ENCODE measurements at regions not wholly inside any gene's neighbourhood (a gene's known extent, or its start where the extent isn't known, plus 50 kb on each side); places are given as distances from the start of the nearest gene placed in this dataset.

- DNase-seq: peak; percentile 21
- Histone ChIP-seq H3K27ac (ENCODE audit: low read length) (no peak overlapping the region), H3F3A (ENCODE audit: low read length, unreplicated experiment) (no peaks in the 10 kb centered on the region), H3K4me1 (ENCODE audit: insufficient read depth, low read length) (no peaks in the 10 kb centered on the region), H3K79me2 (ENCODE audit: low read length) (no peaks in the 10 kb centered on the region), H3K9me2 (replicated peaks; ENCODE audit: low read length) (no peaks in the 10 kb centered on the region), H2AFZ (ENCODE audit: low read length) (no peak overlapping the region), H4K20me1 (ENCODE audit: low read length) (no peaks in the 10 kb centered on the region), H3K9me3 (ENCODE audit: low read length) (no peaks in the 10 kb centered on the region), H3K9ac (ENCODE audit: low read length) (no peak overlapping the region), H3K4me3 (ENCODE audit: low read length) (no peak overlapping the region), H3K4me2 (ENCODE audit: low read length) (no peak overlapping the region), H3K27me3 (ENCODE audit: low read length) (no peaks in the 10 kb centered on the region), H3K36me3 (ENCODE audit: low read depth, low read length) (no peaks in the 10 kb centered on the region)
- intact Hi-C loops (cut with micrococcal nuclease): no loop called here
- BruUV-seq (replicated peaks): no TSS peak
- TF ChIP-seq, protein P1, sequence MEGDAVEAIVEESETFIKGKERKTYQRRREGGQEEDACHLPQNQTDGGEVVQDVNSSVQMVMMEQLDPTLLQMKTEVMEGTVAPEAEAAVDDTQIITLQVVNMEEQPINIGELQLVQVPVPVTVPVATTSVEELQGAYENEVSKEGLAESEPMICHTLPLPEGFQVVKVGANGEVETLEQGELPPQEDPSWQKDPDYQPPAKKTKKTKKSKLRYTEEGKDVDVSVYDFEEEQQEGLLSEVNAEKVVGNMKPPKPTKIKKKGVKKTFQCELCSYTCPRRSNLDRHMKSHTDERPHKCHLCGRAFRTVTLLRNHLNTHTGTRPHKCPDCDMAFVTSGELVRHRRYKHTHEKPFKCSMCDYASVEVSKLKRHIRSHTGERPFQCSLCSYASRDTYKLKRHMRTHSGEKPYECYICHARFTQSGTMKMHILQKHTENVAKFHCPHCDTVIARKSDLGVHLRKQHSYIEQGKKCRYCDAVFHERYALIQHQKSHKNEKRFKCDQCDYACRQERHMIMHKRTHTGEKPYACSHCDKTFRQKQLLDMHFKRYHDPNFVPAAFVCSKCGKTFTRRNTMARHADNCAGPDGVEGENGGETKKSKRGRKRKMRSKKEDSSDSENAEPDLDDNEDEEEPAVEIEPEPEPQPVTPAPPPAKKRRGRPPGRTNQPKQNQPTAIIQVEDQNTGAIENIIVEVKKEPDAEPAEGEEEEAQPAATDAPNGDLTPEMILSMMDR (conservative IDR thresholded peaks at IDR 0.05; ENCODE audit: low read depth, low read length): no peak
- TF ChIP-seq EZH2phosphoT487 (IDR thresholded peaks at IDR 0.05; ENCODE audit: borderline replicate concordance, low read length) (no peak), EZH2 (IDR thresholded peaks at IDR 0.05; ENCODE audit: low read length, unreplicated experiment) (no peak)
- POLR2A ChIA-PET (ENCODE audit: unreplicated experiment): interaction anchor here (0.6 kb wide), 1 partner anchor 13 kb away, joined by 4 read pairs; no protein-coding TSS in a partner anchor
- ATAC-seq: no peak; the same call in 1 of the 2 replicates
- CTCF ChIA-PET: interaction anchor here (0.7 kb wide), 1 partner anchor 64 kb away, joined by 3 read pairs; no protein-coding TSS in a partner anchor
These were observed 383.0 kb upstream of the PMFBP1 start for GRCh38 chr16:72554935-72555334.

DNA sequence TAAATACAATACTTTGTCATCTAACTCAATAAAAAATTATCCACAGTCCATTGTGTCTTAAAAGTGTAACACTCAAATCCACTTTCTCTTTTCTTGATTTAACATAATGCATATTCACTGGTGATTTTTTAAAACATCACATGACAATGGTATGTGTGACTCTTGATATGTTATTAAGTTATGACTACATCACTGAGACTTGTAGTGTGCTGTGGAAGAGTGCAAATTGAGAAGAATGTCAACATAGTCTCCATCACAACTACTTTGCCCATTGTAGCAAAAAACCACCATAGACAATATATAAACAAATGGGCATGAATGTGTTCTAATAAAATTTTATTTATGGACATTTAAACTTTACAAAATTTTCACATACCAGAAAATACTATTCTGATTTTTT, 380.7 kb upstream of the PMFBP1 start:
- CTCF ChIA-PET: interaction anchor here (0.6 kb wide), 1 partner anchor 506 kb away, joined by 9 read pairs; no protein-coding TSS in a partner anchor
- TF ChIP-seq EZH2 (IDR thresholded peaks at IDR 0.05; ENCODE audit: low read length, unreplicated experiment): no peak
- TF ChIP-seq, protein P1 (conservative IDR thresholded peaks at IDR 0.05; ENCODE audit: low read depth, low read length): no peak
- no peak for TF ChIP-seq EZH2phosphoT487 (IDR thresholded peaks at IDR 0.05; ENCODE audit: borderline replicate concordance, low read length)
- no TSS peak for BruUV-seq (replicated peaks)

GRCh38 chr16:72551649-72552048, 379.7 kb upstream of the PMFBP1 start:
- POLR2A ChIA-PET (ENCODE audit: unreplicated experiment): no interaction called here
- no TSS peak for BruUV-seq (replicated peaks)

More for the DNA sequence above, 380.7 kb upstream of the PMFBP1 start:
- no peak for DNase-seq
- no peaks in the 10 kb centered on the region for H3K79me2 ChIP-seq (ENCODE audit: low read length)
- H3K9me2 ChIP-seq (replicated peaks; ENCODE audit: low read length): no peaks in the 10 kb centered on the region
- peak; percentile 67 for ATAC-seq
- no peaks in the 10 kb centered on the region for H3K27me3 ChIP-seq (ENCODE audit: low read length)
- no peaks in the 10 kb centered on the region for H3F3A ChIP-seq (ENCODE audit: low read length, unreplicated experiment)
- H2AFZ ChIP-seq (ENCODE audit: low read length): no peak overlapping the region
- H3K9me3 ChIP-seq (ENCODE audit: low read length): no peaks in the 10 kb centered on the region
- no peaks in the 10 kb centered on the region for H3K36me3 ChIP-seq (ENCODE audit: low read depth, low read length)
- intact Hi-C loops (cut with micrococcal nuclease): no loop called here
- no peak overlapping the region for H3K4me3 ChIP-seq (ENCODE audit: low read length)
- H3K4me2 ChIP-seq (ENCODE audit: low read length): no peak overlapping the region
- no peaks in the 10 kb centered on the region for H3K4me1 ChIP-seq (ENCODE audit: insufficient read depth, low read length)
- no peaks in the 10 kb centered on the region for H4K20me1 ChIP-seq (ENCODE audit: low read length)
- H3K9ac ChIP-seq (ENCODE audit: low read length): no peak overlapping the region
- POLR2A ChIA-PET (ENCODE audit: unreplicated experiment): no interaction called here
- no peak overlapping the region for H3K27ac ChIP-seq (ENCODE audit: low read length)

More at GRCh38 chr16:72551649-72552048, 379.7 kb upstream of the PMFBP1 start:
- Histone ChIP-seq H3K27ac (ENCODE audit: low read length) (no peak overlapping the region), H3F3A (ENCODE audit: low read length, unreplicated experiment) (no peaks in the 10 kb centered on the region), H3K9me3 (ENCODE audit: low read length) (no peaks in the 10 kb centered on the region), H3K4me2 (ENCODE audit: low read length) (no peak overlapping the region), H2AFZ (ENCODE audit: low read length) (no peak overlapping the region), H3K4me1 (ENCODE audit: insufficient read depth, low read length) (no peaks in the 10 kb centered on the region), H3K9me2 (replicated peaks; ENCODE audit: low read length) (no peaks in the 10 kb centered on the region), H3K36me3 (ENCODE audit: low read depth, low read length) (no peaks in the 10 kb centered on the region), H3K4me3 (ENCODE audit: low read length) (no peak overlapping the region), H3K27me3 (ENCODE audit: low read length) (no peaks in the 10 kb centered on the region), H3K79me2 (ENCODE audit: low read length) (no peaks in the 10 kb centered on the region), H4K20me1 (ENCODE audit: low read length) (no peaks in the 10 kb centered on the region), H3K9ac (ENCODE audit: low read length) (no peak overlapping the region)
- TF ChIP-seq, protein P1 (conservative IDR thresholded peaks at IDR 0.05; ENCODE audit: low read depth, low read length): no peak
- TF ChIP-seq EZH2 (IDR thresholded peaks at IDR 0.05; ENCODE audit: low read length, unreplicated experiment): no peak
- TF ChIP-seq EZH2phosphoT487 (IDR thresholded peaks at IDR 0.05; ENCODE audit: borderline replicate concordance, low read length): no peak
- ATAC-seq: no peak
- CTCF ChIA-PET: no interaction called here
- intact Hi-C loops (cut with micrococcal nuclease): no loop called here
- no peak for DNase-seq
